GM12878 (cell line): ENCODE measurements at regions not wholly inside any gene's neighbourhood (a gene's known extent, or its start where the extent isn't known, plus 50 kb on each side); places are given as distances from the start of the nearest gene placed in this dataset.

Experiments
- ATAC-seq: fragments of 200-7000 bp; cut with Tn5 transposase; 3 replicates; pipeline ENCODE4 v1.9.1; 2020; ENCODE audit warnings: mild to moderate bottlenecking, moderate library complexity
- BruUV-seq: library from RNA; stranded (reverse); fragments of 400-500 nt; replicated peaks from 2 replicates; lab custom pipeline; 2021; lab: Mats Ljungman, UMichigan
- CTCF ChIA-PET: fragments of 300-600 bp; sonication (Branson Sonifier 250); formaldehyde crosslinking; extraction: SDS; loops from one replicate; lab custom pipeline; 2021; ENCODE audit warnings: inconsistent platforms; lab: Yijun Ruan, JAX
- POLR2A ChIA-PET: fragments of 350-600 bp; formaldehyde crosslinking; extraction: SDS; loops from one replicate; lab custom pipeline; 2021; ENCODE audit warnings: inconsistent platforms; lab: Charles Lee
- RAD21 ChIA-PET: fragments of 300-600 bp; sonication (Branson Sonifier 250); formaldehyde crosslinking; loops from one replicate; lab custom pipeline; 2023; ENCODE audit warnings: antibody characterized with exemption; ENCODE audit not compliant: unreplicated experiment; lab: Charles Lee
- SMC1A ChIA-PET: fragments of 300-600 bp; sonication (Branson Sonifier 250); formaldehyde crosslinking; loops from one replicate; lab custom pipeline; 2023; ENCODE audit not compliant: unreplicated experiment, uncharacterized antibody; lab: Charles Lee
- DNase-seq: peaks from one replicate; pipeline ENCODE4 v3.0.0-alpha.2; 2011; ENCODE audit warnings: low read depth, low spot score
- FAIRE-seq: peaks from 3 replicates; lab custom pipeline; 2011; peaks lifted over from hg19 to GRCh38; lab: Jason Lieb, UNC
- H2AFZ ChIP-seq: 2 replicates; pipeline ENCODE4 v1.6.0; 2011; ENCODE audit warnings: low read depth, low read length, control low read depth; ENCODE audit not compliant: control insufficient read depth
- H3K27ac ChIP-seq: 2 replicates; pipeline ENCODE4 v1.5.1; 2011; ENCODE audit warnings: control low read depth; ENCODE audit not compliant: control insufficient read depth, insufficient read depth
- H3K27me3 ChIP-seq, 2 experiments: replicated peaks in 1 of 2; 2 replicates each; pipeline versions ENCODE4 v1.6.0 to v1.6.1; 2011; ENCODE audit warnings: low read length in 1 of 2; ENCODE audit not compliant: control insufficient read depth in 2 of 2, insufficient read depth in 2 of 2
- H3K36me3 ChIP-seq, 2 experiments: 2 replicates each; pipeline ENCODE4 v1.5.1; 2011; ENCODE audit warnings: low read length in 1 of 2; ENCODE audit not compliant: control insufficient read depth in 2 of 2, insufficient read depth in 2 of 2
- H3K4me1 ChIP-seq: 2 replicates; pipeline ENCODE4 v1.6.1; 2011; ENCODE audit warnings: mild to moderate bottlenecking, low read length, moderate library complexity, mixed read lengths; ENCODE audit not compliant: control insufficient read depth, insufficient read depth
- H3K4me2 ChIP-seq: 2 replicates; pipeline ENCODE4 v1.6.0; 2011; ENCODE audit warnings: control low read depth; ENCODE audit not compliant: control insufficient read depth, insufficient read depth
- H3K4me3 ChIP-seq: fragments of 200-600 bp; sonication (generic); 2 replicates; pipeline ENCODE4 v1.5.1; 2016
- H3K79me2 ChIP-seq: 2 replicates; pipeline ENCODE4 v1.6.0; 2011; ENCODE audit warnings: low read length; ENCODE audit not compliant: control insufficient read depth, insufficient read depth
- H3K9ac ChIP-seq: 2 replicates; pipeline ENCODE4 v1.8.0; 2011; ENCODE audit warnings: low read length, control low read depth, mixed read lengths; ENCODE audit not compliant: control insufficient read depth, insufficient read depth
- H3K9me3 ChIP-seq: replicated peaks from 3 replicates; pipeline ENCODE4 v1.5.1; 2011; ENCODE audit warnings: mild to moderate bottlenecking, low read length; ENCODE audit not compliant: control insufficient read depth, insufficient read depth
- H4K20me1 ChIP-seq: 2 replicates; pipeline ENCODE4 v1.6.0; 2011; ENCODE audit not compliant: control insufficient read depth, insufficient read depth
- BHLHE40 ChIP-seq, 2 experiments: fragments of 450-650 bp in 1 of 2; IDR thresholded peaks; 2 replicates each; pipeline ENCODE4 v1.6.1; 2011 to 2017; ENCODE audit warnings: low read depth in 2 of 2, borderline replicate concordance in 1 of 2, improper control_type of control experiment in 1 of 2, low read length in 1 of 2, mild to moderate bottlenecking in 1 of 2
- BRCA1 ChIP-seq: IDR thresholded peaks from 2 replicates; pipeline ENCODE4 v1.6.1; 2011; ENCODE audit warnings: low read depth, low read length, improper control_type of control experiment
- CBX5 ChIP-seq: sonication (generic); IDR thresholded peaks from 2 replicates; pipeline ENCODE4 v1.6.1; 2016; ENCODE audit warnings: low read depth, moderate library complexity, mild to moderate bottlenecking, inconsistent platforms
- CEBPB ChIP-seq, 2 experiments: fragments of 150-350 bp in 1 of 2; IDR thresholded peaks; 2 replicates each; pipeline ENCODE4 v1.6.1; 2012 to 2014; ENCODE audit warnings: low read depth in 2 of 2, low read length in 2 of 2, borderline replicate concordance in 1 of 2, inconsistent platforms in 1 of 2
- HCFC1 ChIP-seq: fragments of 150-350 bp; IDR thresholded peaks from 2 replicates; pipeline ENCODE4 v1.6.1; 2014; ENCODE audit warnings: low read length
- MEF2B ChIP-seq: fragments of 450-650 bp; IDR thresholded peaks from 2 replicates; pipeline ENCODE4 v1.6.1; 2018; ENCODE audit warnings: mild to moderate bottlenecking, moderate library complexity; ENCODE audit not compliant: partially characterized antibody, poor library complexity, severe bottlenecking
- MYC ChIP-seq: IDR thresholded peaks from 2 replicates; pipeline ENCODE4 v1.6.1; 2011; ENCODE audit warnings: mild to moderate bottlenecking, low read length, moderate library complexity, inconsistent platforms; ENCODE audit not compliant: insufficient read depth, insufficient replicate concordance, insufficient read length, severe bottlenecking
- NFIC ChIP-seq: IDR thresholded peaks from 2 replicates; pipeline ENCODE4 v1.6.1; 2012; ENCODE audit warnings: low read depth, mild to moderate bottlenecking, inconsistent platforms, low read length, moderate library complexity
- RAD51 ChIP-seq: fragments of 450-650 bp; IDR thresholded peaks from 2 replicates; pipeline ENCODE4 v1.6.1; 2016; ENCODE audit warnings: moderate library complexity, mild to moderate bottlenecking, inconsistent platforms
- SMAD1 ChIP-seq: fragments of 450-650 bp; IDR thresholded peaks from 2 replicates; pipeline ENCODE4 v1.6.1; 2018; ENCODE audit warnings: mild to moderate bottlenecking, low read depth; ENCODE audit not compliant: partially characterized antibody
- SREBF1 ChIP-seq: IDR thresholded peaks from 2 replicates; pipeline ENCODE4 v1.6.1; 2012; ENCODE audit warnings: mild to moderate bottlenecking, low read length
- SREBF2 ChIP-seq: IDR thresholded peaks from 2 replicates; pipeline ENCODE4 v1.6.1; 2012; ENCODE audit warnings: mild to moderate bottlenecking, low read length
- ZNF24 ChIP-seq: fragments of 450-650 bp; IDR thresholded peaks from 2 replicates; pipeline ENCODE4 v1.6.1; 2017; ENCODE audit warnings: antibody characterized with exemption, mild to moderate bottlenecking
- ZNF274 ChIP-seq: IDR thresholded peaks from one replicate; pipeline ENCODE4 v1.8.0; 2011; ENCODE audit not compliant: insufficient read length, insufficient read depth
- ZNF384 ChIP-seq: IDR thresholded peaks from 2 replicates; pipeline ENCODE4 v1.6.1; 2012; ENCODE audit warnings: low read depth, mild to moderate bottlenecking, low read length, improper control_type of control experiment, borderline replicate concordance
- ZZZ3 ChIP-seq: IDR thresholded peaks from 2 replicates; pipeline ENCODE4 v1.6.1; 2011; ENCODE audit warnings: low read depth; ENCODE audit not compliant: control insufficient read depth, insufficient read length
- WGBS: methylation state at CpG from one replicate; pipeline ENCODE4 v1.1.6; 2016; ENCODE audit warnings: low lambda C conversion rate; ENCODE audit not compliant: insufficient replicate concordance, insufficient coverage; ENCODE audit errors: missing lambda C conversion rate; 5-methylcytosine and 5-hydroxymethylcytosine counted together
- in situ Hi-C: fragments of 300-500 bp; cut with MboI; formaldehyde crosslinking; loops from 9 replicates; pipeline ENCODE4 v1.14.3; 2018; ENCODE audit warnings: mixed read lengths
- intact Hi-C: fragments of 100-400 bp; cut with micrococcal nuclease; formaldehyde crosslinking; loops from one replicate; pipeline ENCODE4 v1.14.2; 2022; ENCODE audit not compliant: unreplicated experiment
- TF ChIP-seq, protein P1 (sequence below): fragments of 450-650 bp; IDR thresholded peaks from 2 replicates; pipeline ENCODE4 v1.6.1; 2017; ENCODE audit warnings: mild to moderate bottlenecking
- TF ChIP-seq, protein P2 (sequence below): fragments of 450-650 bp; IDR thresholded peaks from 2 replicates; pipeline ENCODE4 v1.6.1; 2017; ENCODE audit warnings: low read depth, mild to moderate bottlenecking, moderate library complexity
- TF ChIP-seq, protein P3 (sequence below): fragments of 450-650 bp; IDR thresholded peaks from 2 replicates; pipeline ENCODE4 v1.6.1; 2017; ENCODE audit warnings: mild to moderate bottlenecking, low read depth, inconsistent platforms; ENCODE audit not compliant: poor library complexity, severe bottlenecking

DNA sequence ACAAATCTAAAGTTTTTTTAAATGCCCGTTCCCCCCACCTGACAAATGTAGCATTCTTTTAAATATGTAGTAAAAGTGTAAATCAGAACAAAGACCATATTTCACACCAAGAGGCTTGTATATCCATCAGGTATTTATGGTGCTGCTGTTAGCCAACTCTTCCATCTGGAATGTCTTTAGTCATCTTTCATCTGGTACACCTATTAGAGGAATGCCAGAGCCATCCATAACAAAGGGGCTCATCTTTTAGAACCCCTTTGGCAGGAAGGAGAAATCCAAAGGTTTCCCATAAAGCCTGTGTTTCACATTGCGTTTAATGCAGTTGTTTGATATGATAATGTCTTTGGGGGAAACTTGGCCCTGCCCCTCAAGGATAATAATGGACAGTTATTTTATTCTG lies 79.3 kb upstream of the C1orf87 start:
- ChIA-PET POLR2A (no interaction called here), CTCF (no interaction called here), SMC1A (no interaction called here), RAD21 (interaction anchor here (0.7 kb wide), 1 partner anchor 1076 kb away, joined by 3 read pairs; no protein-coding TSS in a partner anchor)
- Histone ChIP-seq H3K79me2 (no peaks in the 10 kb centered on the region), H3K4me3 (no peak overlapping the region), H3K4me1 (no peaks in the 10 kb centered on the region), H3K36me3 (no peaks in the 10 kb centered on the region), H4K20me1 (no peaks in the 10 kb centered on the region), H3K27me3 (no peaks in the 10 kb centered on the region; a peak in 1 of 4 replicates), H3K4me2 (no peak overlapping the region), H3K27ac (no peak overlapping the region), H2AFZ (no peak overlapping the region), H3K9ac (no peak overlapping the region), H3K9me3 (no peaks in the 10 kb centered on the region)
- no TSS peak for BruUV-seq
- ATAC-seq, result no peak
- intact Hi-C loops, result loop anchor here (10.0 kb wide), 1 partner anchor 178 kb away; no protein-coding TSS in a partner anchor
- TF ChIP-seq SREBF1 (no peak), ZNF384 (no peak), ZNF274 (no peak), CEBPB (IDR thresholded peaks at IDR 0.05; ENCODE audit: borderline replicate concordance in 1 of 2, low read depth in 2 of 2, low read length in 2 of 2) (no peak), RAD51 (no peak), ZZZ3 (no peak), BHLHE40 (IDR thresholded peaks at IDR 0.05; ENCODE audit: borderline replicate concordance in 1 of 2, low read depth in 2 of 2, low read length in 1 of 2) (no peak), ZNF24 (no peak), MYC (no peak), MEF2B (no peak), BRCA1 (no peak), SMAD1 (no peak), CBX5 (no peak), SREBF2 (no peak), HCFC1 (no peak), NFIC (no peak)
- TF ChIP-seq, protein P1, sequence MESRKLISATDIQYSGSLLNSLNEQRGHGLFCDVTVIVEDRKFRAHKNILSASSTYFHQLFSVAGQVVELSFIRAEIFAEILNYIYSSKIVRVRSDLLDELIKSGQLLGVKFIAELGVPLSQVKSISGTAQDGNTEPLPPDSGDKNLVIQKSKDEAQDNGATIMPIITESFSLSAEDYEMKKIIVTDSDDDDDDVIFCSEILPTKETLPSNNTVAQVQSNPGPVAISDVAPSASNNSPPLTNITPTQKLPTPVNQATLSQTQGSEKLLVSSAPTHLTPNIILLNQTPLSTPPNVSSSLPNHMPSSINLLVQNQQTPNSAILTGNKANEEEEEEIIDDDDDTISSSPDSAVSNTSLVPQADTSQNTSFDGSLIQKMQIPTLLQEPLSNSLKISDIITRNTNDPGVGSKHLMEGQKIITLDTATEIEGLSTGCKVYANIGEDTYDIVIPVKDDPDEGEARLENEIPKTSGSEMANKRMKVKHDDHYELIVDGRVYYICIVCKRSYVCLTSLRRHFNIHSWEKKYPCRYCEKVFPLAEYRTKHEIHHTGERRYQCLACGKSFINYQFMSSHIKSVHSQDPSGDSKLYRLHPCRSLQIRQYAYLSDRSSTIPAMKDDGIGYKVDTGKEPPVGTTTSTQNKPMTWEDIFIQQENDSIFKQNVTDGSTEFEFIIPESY, result no peak
- TF ChIP-seq, protein P2, sequence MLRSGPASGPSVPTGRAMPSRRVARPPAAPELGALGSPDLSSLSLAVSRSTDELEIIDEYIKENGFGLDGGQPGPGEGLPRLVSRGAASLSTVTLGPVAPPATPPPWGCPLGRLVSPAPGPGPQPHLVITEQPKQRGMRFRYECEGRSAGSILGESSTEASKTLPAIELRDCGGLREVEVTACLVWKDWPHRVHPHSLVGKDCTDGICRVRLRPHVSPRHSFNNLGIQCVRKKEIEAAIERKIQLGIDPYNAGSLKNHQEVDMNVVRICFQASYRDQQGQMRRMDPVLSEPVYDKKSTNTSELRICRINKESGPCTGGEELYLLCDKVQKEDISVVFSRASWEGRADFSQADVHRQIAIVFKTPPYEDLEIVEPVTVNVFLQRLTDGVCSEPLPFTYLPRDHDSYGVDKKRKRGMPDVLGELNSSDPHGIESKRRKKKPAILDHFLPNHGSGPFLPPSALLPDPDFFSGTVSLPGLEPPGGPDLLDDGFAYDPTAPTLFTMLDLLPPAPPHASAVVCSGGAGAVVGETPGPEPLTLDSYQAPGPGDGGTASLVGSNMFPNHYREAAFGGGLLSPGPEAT, result no peak
- TF ChIP-seq, protein P3, sequence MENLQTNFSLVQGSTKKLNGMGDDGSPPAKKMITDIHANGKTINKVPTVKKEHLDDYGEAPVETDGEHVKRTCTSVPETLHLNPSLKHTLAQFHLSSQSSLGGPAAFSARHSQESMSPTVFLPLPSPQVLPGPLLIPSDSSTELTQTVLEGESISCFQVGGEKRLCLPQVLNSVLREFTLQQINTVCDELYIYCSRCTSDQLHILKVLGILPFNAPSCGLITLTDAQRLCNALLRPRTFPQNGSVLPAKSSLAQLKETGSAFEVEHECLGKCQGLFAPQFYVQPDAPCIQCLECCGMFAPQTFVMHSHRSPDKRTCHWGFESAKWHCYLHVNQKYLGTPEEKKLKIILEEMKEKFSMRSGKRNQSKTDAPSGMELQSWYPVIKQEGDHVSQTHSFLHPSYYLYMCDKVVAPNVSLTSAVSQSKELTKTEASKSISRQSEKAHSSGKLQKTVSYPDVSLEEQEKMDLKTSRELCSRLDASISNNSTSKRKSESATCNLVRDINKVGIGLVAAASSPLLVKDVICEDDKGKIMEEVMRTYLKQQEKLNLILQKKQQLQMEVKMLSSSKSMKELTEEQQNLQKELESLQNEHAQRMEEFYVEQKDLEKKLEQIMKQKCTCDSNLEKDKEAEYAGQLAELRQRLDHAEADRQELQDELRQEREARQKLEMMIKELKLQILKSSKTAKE, result no peak
- DNase-seq, result no peak
- 6% methylated on average over 2 of the region's 2 CpGs for WGBS
- in situ Hi-C loops, result no loop called here
- no peak for FAIRE-seq
